ENCODE measurements at regions not wholly inside any gene's neighbourhood (a gene's known extent, or its start where the extent isn't known, plus 50 kb on each side); places are given as distances from the start of the nearest gene placed in this dataset.

DNA sequence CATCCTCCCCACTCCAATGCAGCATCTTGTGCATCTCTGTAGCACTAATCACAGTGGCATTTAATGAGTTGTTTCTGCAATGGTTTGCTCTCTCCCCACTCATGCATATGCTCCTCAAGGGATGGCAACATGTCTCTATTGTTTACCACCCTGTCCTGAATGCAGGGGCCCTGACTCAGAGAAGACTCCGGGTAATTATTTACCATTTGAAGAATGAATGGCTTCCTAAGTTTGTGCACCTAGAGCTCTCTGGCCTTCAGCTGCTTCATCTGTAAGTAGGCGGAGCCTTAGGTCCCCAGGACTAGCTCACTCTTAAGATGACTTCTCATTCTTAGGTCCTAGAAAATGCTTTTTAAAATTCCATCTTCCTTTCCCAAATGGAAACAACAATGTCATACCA is 63.7 kb upstream of the IGSF21 start:
- no peak for TF ChIP-seq CTCF (IDR thresholded peaks at IDR 0.05)
- no peak for TF ChIP-seq POLR2A (IDR thresholded peaks at IDR 0.05)

Measured in uterus (tissue), 2 donors.